ENCODE measurements at regions not wholly inside any gene's neighbourhood (a gene's known extent, or its start where the extent isn't known, plus 50 kb on each side); places are given as distances from the start of the nearest gene placed in this dataset.

DNA sequence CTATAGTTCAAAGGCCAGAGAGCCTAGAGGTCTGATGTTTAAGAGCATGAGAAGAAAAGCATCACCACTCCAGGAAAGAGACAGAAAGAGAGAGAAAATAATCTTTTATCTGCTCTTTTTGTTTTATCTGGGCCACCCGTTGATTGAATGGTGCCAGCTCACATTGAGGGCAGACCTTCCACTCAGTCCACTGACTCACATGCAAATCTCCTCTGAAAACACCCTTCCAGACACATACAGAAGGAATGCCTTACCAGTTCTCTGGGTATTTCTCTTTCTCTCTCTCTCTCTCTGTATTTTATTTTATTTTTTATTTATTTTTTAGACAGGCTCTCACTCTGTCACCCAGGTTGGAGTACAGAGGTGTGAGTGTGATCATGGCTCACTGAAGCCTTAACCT is 252.5 kb downstream of the DTHD1 start:
- TF ChIP-seq, protein P1, sequence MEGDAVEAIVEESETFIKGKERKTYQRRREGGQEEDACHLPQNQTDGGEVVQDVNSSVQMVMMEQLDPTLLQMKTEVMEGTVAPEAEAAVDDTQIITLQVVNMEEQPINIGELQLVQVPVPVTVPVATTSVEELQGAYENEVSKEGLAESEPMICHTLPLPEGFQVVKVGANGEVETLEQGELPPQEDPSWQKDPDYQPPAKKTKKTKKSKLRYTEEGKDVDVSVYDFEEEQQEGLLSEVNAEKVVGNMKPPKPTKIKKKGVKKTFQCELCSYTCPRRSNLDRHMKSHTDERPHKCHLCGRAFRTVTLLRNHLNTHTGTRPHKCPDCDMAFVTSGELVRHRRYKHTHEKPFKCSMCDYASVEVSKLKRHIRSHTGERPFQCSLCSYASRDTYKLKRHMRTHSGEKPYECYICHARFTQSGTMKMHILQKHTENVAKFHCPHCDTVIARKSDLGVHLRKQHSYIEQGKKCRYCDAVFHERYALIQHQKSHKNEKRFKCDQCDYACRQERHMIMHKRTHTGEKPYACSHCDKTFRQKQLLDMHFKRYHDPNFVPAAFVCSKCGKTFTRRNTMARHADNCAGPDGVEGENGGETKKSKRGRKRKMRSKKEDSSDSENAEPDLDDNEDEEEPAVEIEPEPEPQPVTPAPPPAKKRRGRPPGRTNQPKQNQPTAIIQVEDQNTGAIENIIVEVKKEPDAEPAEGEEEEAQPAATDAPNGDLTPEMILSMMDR (IDR thresholded peaks at IDR 0.05; ENCODE audit: borderline replicate concordance, extremely low read depth, low read length, poor library complexity, severe bottlenecking): no peak
- no peak for TF ChIP-seq EZH2 (IDR thresholded peaks at IDR 0.05; ENCODE audit: borderline replicate concordance, low read depth, low read length, severe bottlenecking)
